Astrocyte of the cerebellum (primary cell): ENCODE measurements at regions not wholly inside any gene's neighbourhood (a gene's known extent, or its start where the extent isn't known, plus 50 kb on each side); places are given as distances from the start of the nearest gene placed in this dataset.
"Not testable (repeated sequence)": the region's sequence is repeated elsewhere in the genome, so short reads cannot be mapped to it uniquely, and the experiment has no call there.

Experiments used
- DNase-seq: peaks from one replicate; pipeline ENCODE4 v3.0.0-alpha.2; 2011; ENCODE audit warnings: low read depth
- H3K4me3 ChIP-seq: 2 replicates; pipeline ENCODE4 v1.5.1; 2011; ENCODE audit warnings: mild to moderate bottlenecking, low read depth, low read length, moderate library complexity
- in situ Hi-C: cut with HindIII; loops from 2 replicates; pipeline ENCODE4 v1.10.0; 2017; ENCODE audit warnings: low sequenced_read_pairs
- TF ChIP-seq, protein P1 (sequence below): IDR thresholded peaks from 2 replicates; pipeline ENCODE4 v1.5.1; 2012; ENCODE audit warnings: low read length, low read depth, moderate library complexity, mild to moderate bottlenecking; ENCODE audit errors: missing control alignments

DNA sequence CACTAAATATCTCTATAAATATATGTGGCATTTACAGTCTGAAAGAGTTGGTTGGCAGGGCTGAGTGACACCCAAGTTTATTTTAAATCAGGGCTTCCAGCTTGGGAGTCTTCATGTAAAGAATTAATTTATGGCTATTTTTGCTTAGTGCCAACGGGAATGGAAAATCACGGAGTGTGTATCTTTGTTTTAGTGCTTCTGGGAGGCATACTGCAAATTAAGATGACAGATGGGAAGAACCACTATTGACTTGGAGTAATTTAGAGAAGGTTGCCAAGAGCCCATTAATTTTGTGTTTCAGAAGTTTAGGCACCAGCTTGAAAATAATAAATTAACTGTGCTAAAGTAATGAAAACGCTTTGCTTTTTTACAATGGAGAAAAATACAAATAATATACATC lies 135.2 kb downstream of the GPR37 start:
- DNase-seq, result no peak
- in situ Hi-C loops, result no loop called here
- TF ChIP-seq, protein P1, sequence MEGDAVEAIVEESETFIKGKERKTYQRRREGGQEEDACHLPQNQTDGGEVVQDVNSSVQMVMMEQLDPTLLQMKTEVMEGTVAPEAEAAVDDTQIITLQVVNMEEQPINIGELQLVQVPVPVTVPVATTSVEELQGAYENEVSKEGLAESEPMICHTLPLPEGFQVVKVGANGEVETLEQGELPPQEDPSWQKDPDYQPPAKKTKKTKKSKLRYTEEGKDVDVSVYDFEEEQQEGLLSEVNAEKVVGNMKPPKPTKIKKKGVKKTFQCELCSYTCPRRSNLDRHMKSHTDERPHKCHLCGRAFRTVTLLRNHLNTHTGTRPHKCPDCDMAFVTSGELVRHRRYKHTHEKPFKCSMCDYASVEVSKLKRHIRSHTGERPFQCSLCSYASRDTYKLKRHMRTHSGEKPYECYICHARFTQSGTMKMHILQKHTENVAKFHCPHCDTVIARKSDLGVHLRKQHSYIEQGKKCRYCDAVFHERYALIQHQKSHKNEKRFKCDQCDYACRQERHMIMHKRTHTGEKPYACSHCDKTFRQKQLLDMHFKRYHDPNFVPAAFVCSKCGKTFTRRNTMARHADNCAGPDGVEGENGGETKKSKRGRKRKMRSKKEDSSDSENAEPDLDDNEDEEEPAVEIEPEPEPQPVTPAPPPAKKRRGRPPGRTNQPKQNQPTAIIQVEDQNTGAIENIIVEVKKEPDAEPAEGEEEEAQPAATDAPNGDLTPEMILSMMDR, result no peak
- H3K4me3 ChIP-seq, result no peak overlapping the region

GRCh38 chr7:124618871-124619270 lies 146.7 kb downstream of the GPR37 start:
- no peak overlapping the region for H3K4me3 ChIP-seq
- DNase-seq, result no peak
- TF ChIP-seq, protein P1, result no peak
- in situ Hi-C loops, result no loop called here

DNA sequence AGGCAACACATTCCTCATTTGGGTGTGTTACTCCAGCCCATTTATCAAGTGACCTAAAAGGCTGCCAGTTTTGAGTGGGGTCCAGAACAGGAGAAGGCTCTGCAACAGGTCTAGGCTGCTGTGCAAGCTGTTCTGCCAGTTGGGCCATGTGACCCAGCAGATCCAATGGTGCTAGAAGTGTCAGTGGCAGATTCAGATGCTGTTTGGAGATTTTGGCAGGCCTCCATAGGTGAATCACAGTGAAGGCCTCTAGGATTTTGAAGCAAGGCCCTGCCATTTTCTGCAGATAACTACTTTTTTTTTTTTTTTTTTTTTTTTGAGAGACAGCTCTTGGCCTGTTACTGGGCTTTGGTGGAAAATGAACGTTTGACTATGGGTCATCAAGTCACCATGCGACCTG lies 147.5 kb downstream of the GPR37 start:
- DNase-seq, in situ Hi-C loops, H3K4me3 ChIP-seq: not testable (repeated sequence)

DNA sequence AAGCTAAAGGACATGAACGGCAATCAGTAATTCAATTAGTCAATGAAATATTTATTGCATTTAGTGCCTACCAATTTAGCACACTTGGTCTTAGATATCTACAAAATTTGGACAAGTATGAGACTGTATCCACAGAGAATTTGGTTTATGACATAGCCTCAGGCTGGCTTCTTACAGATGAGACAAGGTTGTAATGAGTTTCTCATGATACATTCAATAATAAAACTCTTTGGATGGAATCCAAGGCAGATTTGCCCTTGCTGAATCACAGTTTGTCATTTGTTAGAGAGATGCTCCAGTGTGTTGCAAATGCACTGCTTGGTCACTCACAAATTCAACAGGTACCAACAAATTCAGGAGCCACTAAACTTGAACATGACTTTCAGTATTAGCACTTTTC lies 162.5 kb downstream of the GPR37 start:
- in situ Hi-C loops, result no loop called here
- DNase-seq, result no peak
- TF ChIP-seq, protein P1, result no peak
- no peak overlapping the region for H3K4me3 ChIP-seq

DNA sequence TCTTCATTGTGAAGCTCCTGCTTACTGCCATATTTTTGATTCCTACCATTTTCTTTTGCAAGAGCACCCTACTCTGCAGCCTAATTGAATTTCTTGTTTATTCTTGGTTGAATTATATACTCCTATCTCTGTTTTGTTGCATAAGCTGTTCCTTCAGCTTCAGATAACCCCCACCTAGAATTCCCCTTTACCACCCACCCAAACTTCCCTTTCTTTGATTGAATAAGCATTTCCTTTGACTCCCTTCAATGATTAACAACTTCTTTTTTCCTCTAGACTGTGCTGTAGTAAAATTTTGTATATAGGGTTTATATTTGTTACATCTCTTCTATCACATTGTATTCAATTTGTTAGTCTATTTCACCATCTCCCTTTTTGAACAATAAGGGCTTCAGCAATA lies 168.1 kb downstream of the GPR37 start:
- TF ChIP-seq, protein P1, result no peak
- in situ Hi-C loops, result no loop called here

DNA sequence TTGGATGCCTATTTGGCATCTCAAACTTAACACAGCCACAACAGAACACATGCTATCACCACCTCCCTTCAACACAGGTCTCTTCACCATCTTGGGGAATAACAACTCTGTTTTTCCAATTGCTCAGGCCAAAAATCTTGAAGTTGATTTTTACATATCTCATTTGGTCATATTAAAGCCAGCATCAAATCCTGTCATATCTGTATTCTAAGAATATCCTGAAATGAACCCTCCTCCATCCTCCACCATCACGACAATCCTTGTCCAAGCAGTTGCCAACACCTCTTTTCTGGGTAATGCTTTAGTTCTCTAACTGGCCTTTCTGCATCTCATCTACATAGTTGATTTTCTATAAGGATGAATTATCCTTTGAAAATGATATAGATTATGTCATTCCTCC lies 168.7 kb downstream of the GPR37 start:
- DNase-seq, result no peak
- in situ Hi-C loops, result no loop called here
- TF ChIP-seq, protein P1, result no peak
- H3K4me3 ChIP-seq, result no peak overlapping the region

More for the DNA sequence above, 168.1 kb downstream of the GPR37 start:
- DNase-seq, result no peak
- H3K4me3 ChIP-seq, result no peak overlapping the region

DNA sequence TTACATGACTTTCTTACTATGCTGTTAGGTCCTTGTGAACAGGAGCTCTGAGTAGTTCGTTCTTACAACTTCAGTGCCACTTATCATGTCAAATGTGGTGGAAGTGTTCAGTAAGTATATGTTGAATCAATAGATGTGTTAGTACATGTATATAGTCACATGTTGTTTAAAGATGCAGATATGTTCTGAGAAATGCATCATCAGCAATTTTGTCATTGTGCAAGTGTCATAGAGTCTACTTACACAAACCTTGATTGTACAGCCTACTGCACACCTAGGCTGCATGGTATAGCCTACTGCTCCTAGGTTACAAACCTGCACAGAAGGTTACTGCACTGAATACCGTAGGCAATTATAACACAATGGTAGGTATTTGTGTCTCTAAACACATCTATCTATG lies 174.8 kb downstream of the GPR37 start:
- no peak overlapping the region for H3K4me3 ChIP-seq
- DNase-seq, result no peak
- in situ Hi-C loops, result no loop called here
- TF ChIP-seq, protein P1, result no peak
